ENCODE measurements at regions not wholly inside any gene's neighbourhood (a gene's known extent, or its start where the extent isn't known, plus 50 kb on each side); places are given as distances from the start of the nearest gene placed in this dataset.

DNA sequence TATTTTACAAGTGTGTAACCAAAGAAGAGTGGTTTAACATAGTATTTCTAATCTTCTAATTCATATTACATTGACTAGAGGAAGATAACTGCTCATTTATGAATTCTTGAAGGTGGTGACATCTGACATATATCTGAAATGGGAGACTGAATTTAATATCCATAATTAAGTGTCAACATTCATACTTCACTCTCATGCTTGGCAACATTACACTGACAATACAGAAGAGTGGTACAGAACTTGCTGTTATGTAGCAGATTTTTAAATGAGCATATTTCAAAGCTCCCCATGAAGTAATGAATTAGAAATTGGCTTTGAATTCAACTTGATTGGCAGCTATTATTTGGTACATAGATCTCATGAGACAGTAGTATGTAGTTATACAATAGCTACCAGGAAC, 125.8 kb upstream of the POT1 start:
- DNase-seq, result no peak
- no peak for ATAC-seq
- H3K27ac Mint-ChIP-seq, result no peak overlapping the region
- H3K4me3 Mint-ChIP-seq, result no peak overlapping the region
- peaks cover 0 to 5% (median 0%) of the 10 kb centered on the region in 5 donors for H3K27me3 Mint-ChIP-seq
- POLR2A ChIA-PET, result no interaction called here
- H3K4me1 Mint-ChIP-seq, result no peaks in the 10 kb centered on the region
- H3K9me3 Mint-ChIP-seq, result no peaks in the 10 kb centered on the region
- no peaks in the 10 kb centered on the region for H3K36me3 Mint-ChIP-seq

DNA sequence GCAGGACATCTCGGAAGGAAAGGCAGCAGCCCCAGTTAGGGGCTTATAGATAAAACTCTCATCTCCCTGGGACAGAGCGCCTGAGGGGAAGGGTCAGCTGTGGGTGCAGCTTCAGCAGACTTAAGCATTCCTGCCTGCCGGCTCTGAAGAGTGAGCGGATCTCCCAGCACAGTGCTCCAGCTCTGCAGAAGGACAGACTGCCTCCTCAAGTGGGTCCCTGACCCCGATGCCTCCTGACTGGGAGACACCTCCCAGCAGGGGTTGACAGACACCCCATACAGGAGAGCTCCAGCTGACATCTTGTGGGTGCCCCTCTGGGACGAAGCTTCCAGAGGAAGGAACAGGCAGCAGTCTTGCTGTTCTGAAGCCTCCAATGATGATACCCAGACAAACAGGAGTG, 117.1 kb upstream of the POT1 start:
- Mint-ChIP-seq H3K36me3 (peaks cover 0 to 10% (median 8%) of the 10 kb centered on the region in 3 donors), H3K4me1 (peaks cover 0 to 1% (median 0%) of the 10 kb centered on the region in 4 donors), H3K27me3 (peaks cover 0 to 8% (median 0%) of the 10 kb centered on the region in 5 donors), H3K4me3 (no peak overlapping the region), H3K27ac (no peak overlapping the region), H3K9me3 (peaks cover 0 to 31% (median 11%) of the 10 kb centered on the region in 9 donors)
- DNase-seq, result no peak
- ATAC-seq, result no peak
- POLR2A ChIA-PET, result no interaction called here

DNA sequence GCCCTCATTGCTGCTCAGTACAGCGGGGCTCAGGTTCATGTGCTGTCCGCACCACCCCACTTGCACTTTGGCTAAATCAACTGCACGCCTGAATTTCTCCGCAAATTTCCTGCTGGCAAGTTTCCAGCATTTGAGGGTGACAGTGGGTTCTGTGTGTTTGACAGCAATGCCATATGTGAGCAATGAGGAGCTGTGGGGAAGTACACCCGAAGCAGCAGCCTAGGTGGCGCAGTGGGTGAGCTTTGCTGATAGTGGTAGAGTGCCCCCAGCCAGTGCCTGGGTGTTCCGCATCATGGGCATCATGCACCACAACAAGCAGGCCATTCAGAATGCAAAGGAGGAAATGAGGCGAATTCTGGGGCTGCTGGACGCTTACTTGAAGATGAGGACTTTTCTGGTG, 103.9 kb upstream of the POT1 start:
- POLR2A ChIA-PET, result no interaction called here
- H3K4me3 Mint-ChIP-seq, result no peak overlapping the region
- no peaks in the 10 kb centered on the region for H3K27me3 Mint-ChIP-seq
- no peak overlapping the region for H3K27ac Mint-ChIP-seq
- peaks cover 0 to 6% (median 0%) of the 10 kb centered on the region in 3 donors for H3K36me3 Mint-ChIP-seq
- no peaks in the 10 kb centered on the region for H3K4me1 Mint-ChIP-seq
- no peaks in the 10 kb centered on the region for H3K9me3 Mint-ChIP-seq
- no peak for ATAC-seq
- no peak for DNase-seq

DNA sequence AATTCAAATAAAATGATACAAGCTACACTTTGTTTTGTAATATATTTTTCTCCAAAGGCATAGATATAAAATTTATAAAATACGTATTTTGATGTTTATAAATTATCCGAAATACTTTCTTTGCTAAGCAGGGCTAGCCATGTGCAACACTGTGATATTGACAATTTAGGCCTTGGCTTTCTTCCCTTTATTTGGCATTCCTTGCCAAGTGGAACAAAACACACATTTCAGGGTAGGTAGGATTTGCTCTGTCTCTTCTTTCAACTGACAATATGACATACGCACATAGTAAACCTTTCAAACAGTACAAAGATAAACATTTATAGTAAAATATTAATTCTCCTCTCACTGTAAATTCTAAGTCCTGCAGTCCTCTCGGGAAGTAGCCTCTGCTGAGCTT, 103.3 kb upstream of the POT1 start:
- H3K36me3 Mint-ChIP-seq, result peaks cover 0 to 6% (median 0%) of the 10 kb centered on the region in 3 donors
- no peaks in the 10 kb centered on the region for H3K27me3 Mint-ChIP-seq
- no peak for ATAC-seq
- POLR2A ChIA-PET, result no interaction called here
- H3K4me3 Mint-ChIP-seq, result no peak overlapping the region
- no peak for DNase-seq
- no peak overlapping the region for H3K27ac Mint-ChIP-seq
- no peaks in the 10 kb centered on the region for H3K4me1 Mint-ChIP-seq
- H3K9me3 Mint-ChIP-seq, result no peaks in the 10 kb centered on the region

DNA sequence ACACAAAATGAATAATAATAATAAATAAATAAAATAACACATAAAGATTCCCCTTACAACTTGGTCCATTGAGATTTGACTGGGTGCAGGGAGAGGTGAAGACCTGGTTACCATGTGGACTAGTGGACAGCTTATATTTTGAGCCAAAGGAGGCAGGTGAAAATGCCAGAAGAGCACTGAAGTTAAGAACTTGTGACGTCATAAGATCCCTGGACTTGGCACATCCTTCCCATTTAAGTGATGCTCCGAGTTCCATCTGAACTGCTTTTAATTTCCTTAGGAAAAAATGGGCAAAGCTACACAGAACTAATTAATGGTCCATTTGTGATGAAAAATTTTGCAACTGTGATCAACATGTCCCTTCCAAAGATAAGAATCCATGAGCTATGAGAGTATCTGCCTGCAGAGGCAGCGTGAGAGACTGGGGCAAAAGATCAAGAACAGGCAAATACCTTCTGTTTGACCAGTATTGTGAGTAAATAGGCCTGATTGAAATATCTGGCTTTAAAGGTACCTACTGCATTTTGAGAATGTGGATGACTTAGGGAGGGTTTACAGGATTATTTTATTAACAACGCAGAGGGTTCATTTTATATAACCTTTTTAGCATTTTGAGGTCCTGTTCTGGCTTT, 101.2 kb upstream of the POT1 start:
- Mint-ChIP-seq H3K9me3 (no peaks in the 10 kb centered on the region), H3K4me3 (no peak overlapping the region), H3K36me3 (peaks cover 0 to 6% (median 0%) of the 10 kb centered on the region in 3 donors), H3K4me1 (no peaks in the 10 kb centered on the region), H3K27me3 (no peaks in the 10 kb centered on the region), H3K27ac (no peak overlapping the region)
- DNase-seq (no peak), ATAC-seq (no peak)
- POLR2A ChIA-PET, result no interaction called here

DNA sequence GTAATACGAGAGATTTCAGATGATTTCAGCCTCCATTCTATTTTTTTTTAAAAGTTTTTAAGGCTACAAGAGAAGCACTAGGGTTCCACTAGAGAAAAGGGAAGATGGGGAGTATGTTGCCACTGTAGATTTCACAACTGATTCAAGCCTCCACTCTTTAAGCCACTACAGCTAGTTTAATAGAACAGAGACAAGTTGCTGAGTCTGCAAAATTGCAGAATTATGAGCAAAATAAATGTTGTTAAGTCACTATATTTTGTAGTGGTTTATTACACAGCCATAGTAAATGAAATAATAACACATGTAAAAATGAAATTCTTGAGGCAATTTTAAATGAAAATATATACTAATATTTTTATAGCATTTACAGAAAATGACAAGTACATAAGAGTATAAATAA, 96.0 kb upstream of the POT1 start:
- ATAC-seq, result no peak
- POLR2A ChIA-PET, result no interaction called here

DNA sequence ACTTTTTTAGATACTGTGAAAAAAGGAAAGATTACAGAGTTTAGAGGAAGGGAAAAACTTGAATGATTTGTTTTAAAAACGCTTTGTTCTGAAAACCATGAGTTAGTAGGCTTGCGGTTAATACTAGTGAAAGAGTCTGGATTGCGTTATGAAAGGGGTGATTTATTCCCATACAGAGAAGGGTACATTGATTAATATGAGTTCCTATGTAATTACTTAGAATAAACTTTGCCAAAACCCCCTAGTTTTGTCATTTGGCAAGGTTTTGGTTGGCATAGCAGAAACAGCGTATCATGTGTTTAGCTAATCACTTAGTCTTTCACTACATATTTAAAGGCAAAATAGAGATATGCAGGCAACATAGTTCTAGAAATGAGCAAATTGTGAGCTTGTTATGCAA, 91.2 kb upstream of the POT1 start:
- Mint-ChIP-seq H3K9me3 (peaks cover 0 to 16% (median 0%) of the 10 kb centered on the region in 9 donors), H3K4me3 (no peak overlapping the region), H3K4me1 (no peaks in the 10 kb centered on the region), H3K27me3 (no peaks in the 10 kb centered on the region), H3K27ac (no peak overlapping the region), H3K36me3 (peaks cover 2 to 11% (median 9%) of the 10 kb centered on the region in 3 donors)
- POLR2A ChIA-PET, result no interaction called here
- ATAC-seq, result no peak
- no peak for DNase-seq

More for the DNA sequence above, 96.0 kb upstream of the POT1 start:
- H3K27me3 Mint-ChIP-seq, result no peaks in the 10 kb centered on the region
- no peak overlapping the region for H3K27ac Mint-ChIP-seq
- H3K9me3 Mint-ChIP-seq, result peaks cover 0 to 14% (median 0%) of the 10 kb centered on the region in 9 donors
- no peak for DNase-seq
- no peak overlapping the region for H3K4me3 Mint-ChIP-seq
- H3K4me1 Mint-ChIP-seq, result no peaks in the 10 kb centered on the region
- peaks cover 1 to 11% (median 8%) of the 10 kb centered on the region in 3 donors for H3K36me3 Mint-ChIP-seq

DNA sequence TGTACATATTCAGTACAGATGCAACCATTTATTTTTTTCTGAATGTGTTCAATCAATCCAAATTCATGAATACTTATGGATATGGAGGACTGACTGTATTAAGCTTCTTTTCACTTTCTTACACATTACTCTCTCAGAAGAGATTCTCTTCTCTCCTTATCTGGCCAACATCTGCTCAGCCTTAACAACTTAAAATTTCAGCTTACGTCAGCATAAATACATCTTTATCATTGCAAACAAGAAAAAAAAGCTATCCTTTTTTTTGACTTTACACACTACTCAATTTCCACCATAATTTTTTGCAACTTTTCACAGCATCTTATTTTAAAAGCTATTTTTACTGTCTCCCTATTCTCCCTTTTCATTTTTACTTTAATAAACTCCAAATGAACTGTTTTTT, 80.9 kb upstream of the POT1 start:
- POLR2A ChIA-PET, result no interaction called here
- Mint-ChIP-seq H3K27me3 (peaks cover 0 to 6% (median 0%) of the 10 kb centered on the region in 5 donors), H3K4me1 (no peaks in the 10 kb centered on the region), H3K9me3 (peaks cover 0 to 5% (median 0%) of the 10 kb centered on the region in 9 donors), H3K27ac (no peak overlapping the region), H3K36me3 (peaks cover 0 to 3% (median 1%) of the 10 kb centered on the region in 3 donors), H3K4me3 (no peak overlapping the region)
- DNase-seq (no peak), ATAC-seq (no peak)

DNA sequence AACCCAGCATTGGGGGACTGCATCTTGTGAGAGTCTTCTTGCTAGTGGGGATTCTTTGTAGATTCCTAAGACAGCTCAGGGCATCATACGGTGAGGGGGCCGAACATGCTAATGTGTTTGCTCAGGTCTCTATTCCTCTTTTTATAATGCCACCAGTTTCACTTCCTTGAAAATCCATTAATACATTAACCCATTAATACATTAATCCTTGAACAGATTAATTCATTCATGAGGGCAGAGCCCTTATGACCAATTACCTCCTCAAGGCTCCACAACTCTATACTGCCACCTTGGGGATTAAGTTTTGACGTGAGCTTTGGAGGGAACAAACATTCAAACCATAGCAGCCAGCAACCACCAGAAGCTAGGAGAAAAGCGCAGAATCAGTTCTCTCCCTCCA, 67.2 kb upstream of the POT1 start:
- H3K36me3 Mint-ChIP-seq, result peaks cover 2 to 24% (median 5%) of the 10 kb centered on the region in 3 donors
- H3K27me3 Mint-ChIP-seq, result peaks cover 0 to 3% (median 0%) of the 10 kb centered on the region in 5 donors
- no peak overlapping the region for H3K4me3 Mint-ChIP-seq
- DNase-seq (no peak), ATAC-seq (no peak)
- peaks cover 0 to 39% (median 11%) of the 10 kb centered on the region in 9 donors for H3K9me3 Mint-ChIP-seq
- no peaks in the 10 kb centered on the region for H3K4me1 Mint-ChIP-seq
- POLR2A ChIA-PET, result interaction anchor here (0.7 kb wide), 1 partner anchor 18 kb away, joined by 3 read pairs; no protein-coding TSS in a partner anchor
- H3K27ac Mint-ChIP-seq, result no peak overlapping the region

DNA sequence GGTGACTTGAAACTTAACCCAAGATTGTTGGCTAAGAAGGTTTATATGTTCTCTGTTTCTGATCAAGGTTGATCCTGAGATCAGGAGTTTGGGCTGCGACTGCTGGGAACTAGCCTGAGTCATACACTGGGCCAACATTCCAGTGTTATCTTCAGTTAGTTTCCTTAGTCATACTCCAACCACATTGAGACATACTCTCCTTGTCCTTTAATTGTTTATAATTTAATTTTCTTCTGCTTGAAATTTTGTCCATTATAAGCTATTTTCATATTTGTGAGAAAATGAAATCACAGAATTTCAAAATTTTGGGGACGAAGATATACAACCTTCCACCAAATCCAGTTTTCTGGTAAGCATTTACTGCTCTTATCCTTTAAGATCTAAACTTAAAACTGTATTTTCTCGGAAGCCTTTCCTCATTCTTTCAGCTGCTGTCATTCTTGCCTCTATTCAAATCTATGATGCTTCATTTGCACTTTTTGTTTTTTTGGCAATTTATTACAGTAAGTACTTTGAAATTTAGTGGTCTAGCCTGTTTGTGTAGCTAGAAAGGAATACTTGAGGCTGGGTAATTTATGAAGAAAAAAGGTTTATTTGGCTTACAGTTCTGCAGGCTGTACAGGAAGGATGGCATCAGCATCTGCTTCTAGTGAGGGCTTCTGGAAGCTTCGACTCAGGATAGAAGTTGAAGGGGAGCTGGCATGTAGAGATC, 63.4 kb upstream of the POT1 start:
- ATAC-seq, result no peak
- Mint-ChIP-seq H3K4me1 (no peaks in the 10 kb centered on the region), H3K9me3 (peaks cover 0 to 25% (median 5%) of the 10 kb centered on the region in 9 donors), H3K4me3 (no peak overlapping the region), H3K27me3 (peaks cover 0 to 3% (median 0%) of the 10 kb centered on the region in 5 donors), H3K36me3 (peaks cover 2 to 19% (median 7%) of the 10 kb centered on the region in 3 donors), H3K27ac (no peak overlapping the region)
- DNase-seq, result no peak
- POLR2A ChIA-PET, result no interaction called here

DNA sequence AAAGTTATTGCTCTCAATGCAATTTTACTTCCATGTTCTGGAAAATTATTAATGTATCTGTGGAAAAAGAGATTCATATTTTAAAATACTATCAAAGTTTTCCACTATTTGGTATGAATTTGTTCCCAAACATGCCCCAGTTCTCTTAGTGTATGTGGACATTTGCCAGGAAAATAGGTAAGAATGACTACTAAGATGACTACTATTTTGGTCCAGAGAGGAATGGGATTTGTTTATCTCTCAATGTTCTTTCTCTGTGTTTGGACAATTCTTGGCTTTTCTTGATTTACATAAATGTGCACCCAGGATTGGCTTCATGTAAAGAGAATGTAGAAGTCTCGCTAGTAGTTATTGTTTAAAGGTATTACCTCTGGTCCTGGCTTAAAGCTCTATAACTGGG, 60.3 kb upstream of the POT1 start:
- POLR2A ChIA-PET, result no interaction called here
- ATAC-seq (no peak), DNase-seq (no peak)
- Mint-ChIP-seq H3K4me1 (no peaks in the 10 kb centered on the region), H3K4me3 (no peak overlapping the region), H3K36me3 (peaks cover 2 to 15% (median 7%) of the 10 kb centered on the region in 3 donors), H3K27ac (no peak overlapping the region), H3K9me3 (peaks cover 0 to 17% (median 8%) of the 10 kb centered on the region in 9 donors), H3K27me3 (peaks cover 0 to 3% (median 0%) of the 10 kb centered on the region in 5 donors)

Measured in naive thymus-derived CD8-positive, alpha-beta T cell (primary cell).